ENCODE measurements at regions not wholly inside any gene's neighbourhood (a gene's known extent, or its start where the extent isn't known, plus 50 kb on each side); places are given as distances from the start of the nearest gene placed in this dataset.

- no peak for TF ChIP-seq POLR2A (IDR thresholded peaks at IDR 0.05; ENCODE audit: low read depth)
- TF ChIP-seq, protein P1, sequence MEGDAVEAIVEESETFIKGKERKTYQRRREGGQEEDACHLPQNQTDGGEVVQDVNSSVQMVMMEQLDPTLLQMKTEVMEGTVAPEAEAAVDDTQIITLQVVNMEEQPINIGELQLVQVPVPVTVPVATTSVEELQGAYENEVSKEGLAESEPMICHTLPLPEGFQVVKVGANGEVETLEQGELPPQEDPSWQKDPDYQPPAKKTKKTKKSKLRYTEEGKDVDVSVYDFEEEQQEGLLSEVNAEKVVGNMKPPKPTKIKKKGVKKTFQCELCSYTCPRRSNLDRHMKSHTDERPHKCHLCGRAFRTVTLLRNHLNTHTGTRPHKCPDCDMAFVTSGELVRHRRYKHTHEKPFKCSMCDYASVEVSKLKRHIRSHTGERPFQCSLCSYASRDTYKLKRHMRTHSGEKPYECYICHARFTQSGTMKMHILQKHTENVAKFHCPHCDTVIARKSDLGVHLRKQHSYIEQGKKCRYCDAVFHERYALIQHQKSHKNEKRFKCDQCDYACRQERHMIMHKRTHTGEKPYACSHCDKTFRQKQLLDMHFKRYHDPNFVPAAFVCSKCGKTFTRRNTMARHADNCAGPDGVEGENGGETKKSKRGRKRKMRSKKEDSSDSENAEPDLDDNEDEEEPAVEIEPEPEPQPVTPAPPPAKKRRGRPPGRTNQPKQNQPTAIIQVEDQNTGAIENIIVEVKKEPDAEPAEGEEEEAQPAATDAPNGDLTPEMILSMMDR (IDR thresholded peaks at IDR 0.05), result no peak
- no peak for TF ChIP-seq EP300 (IDR thresholded peaks at IDR 0.05)
- TF ChIP-seq POLR2AphosphoS5 (IDR thresholded peaks at IDR 0.05), result no peak
Observed at GRCh38 chr7:91330191-91330808, 66.1 kb downstream of the FZD1 start.

Measured in esophagus muscularis mucosa (tissue), 4 donors.